ENCODE measurements at regions not wholly inside any gene's neighbourhood (a gene's known extent, or its start where the extent isn't known, plus 50 kb on each side); places are given as distances from the start of the nearest gene placed in this dataset.

- H3K36me3 Mint-ChIP-seq (ENCODE audit: low read depth): peaks cover 100% of the 10 kb centered on the region
- no peak overlapping the region for H3K4me3 Mint-ChIP-seq
- no peak overlapping the region for H3K27ac Mint-ChIP-seq
- DNase-seq: no peak
- peaks cover 100% of the 10 kb centered on the region for H3K9me3 Mint-ChIP-seq
- TF ChIP-seq, protein P1, sequence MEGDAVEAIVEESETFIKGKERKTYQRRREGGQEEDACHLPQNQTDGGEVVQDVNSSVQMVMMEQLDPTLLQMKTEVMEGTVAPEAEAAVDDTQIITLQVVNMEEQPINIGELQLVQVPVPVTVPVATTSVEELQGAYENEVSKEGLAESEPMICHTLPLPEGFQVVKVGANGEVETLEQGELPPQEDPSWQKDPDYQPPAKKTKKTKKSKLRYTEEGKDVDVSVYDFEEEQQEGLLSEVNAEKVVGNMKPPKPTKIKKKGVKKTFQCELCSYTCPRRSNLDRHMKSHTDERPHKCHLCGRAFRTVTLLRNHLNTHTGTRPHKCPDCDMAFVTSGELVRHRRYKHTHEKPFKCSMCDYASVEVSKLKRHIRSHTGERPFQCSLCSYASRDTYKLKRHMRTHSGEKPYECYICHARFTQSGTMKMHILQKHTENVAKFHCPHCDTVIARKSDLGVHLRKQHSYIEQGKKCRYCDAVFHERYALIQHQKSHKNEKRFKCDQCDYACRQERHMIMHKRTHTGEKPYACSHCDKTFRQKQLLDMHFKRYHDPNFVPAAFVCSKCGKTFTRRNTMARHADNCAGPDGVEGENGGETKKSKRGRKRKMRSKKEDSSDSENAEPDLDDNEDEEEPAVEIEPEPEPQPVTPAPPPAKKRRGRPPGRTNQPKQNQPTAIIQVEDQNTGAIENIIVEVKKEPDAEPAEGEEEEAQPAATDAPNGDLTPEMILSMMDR (IDR thresholded peaks at IDR 0.05): no peak
- no peaks in the 10 kb centered on the region for H3K4me1 Mint-ChIP-seq
- H3K27me3 Mint-ChIP-seq (ENCODE audit: low read depth, poor library complexity): peaks cover 6% of the 10 kb centered on the region
Measured at GRCh38 chr19:27777726-27778125, 1435.2 kb downstream of the UQCRFS1 start.

GRCh38 chr19:27777242-27777641, 1435.7 kb downstream of the UQCRFS1 start:
- Mint-ChIP-seq H3K9me3 (peaks cover 100% of the 10 kb centered on the region), H3K27ac (no peak overlapping the region), H3K4me3 (no peak overlapping the region), H3K27me3 (ENCODE audit: low read depth, poor library complexity) (peaks cover 6% of the 10 kb centered on the region), H3K36me3 (ENCODE audit: low read depth) (peaks cover 100% of the 10 kb centered on the region), H3K4me1 (no peaks in the 10 kb centered on the region)
- TF ChIP-seq, protein P1 (IDR thresholded peaks at IDR 0.05): no peak
- no peak for DNase-seq

- no peaks in the 10 kb centered on the region for H3K4me1 Mint-ChIP-seq
- H3K27ac Mint-ChIP-seq: no peak overlapping the region
- no peak overlapping the region for H3K4me3 Mint-ChIP-seq
- DNase-seq: no peak
- H3K9me3 Mint-ChIP-seq: peaks cover 100% of the 10 kb centered on the region
- TF ChIP-seq, protein P1 (IDR thresholded peaks at IDR 0.05): no peak
- H3K36me3 Mint-ChIP-seq (ENCODE audit: low read depth): peaks cover 100% of the 10 kb centered on the region
- H3K27me3 Mint-ChIP-seq (ENCODE audit: low read depth, poor library complexity): peaks cover 6% of the 10 kb centered on the region
Measured at GRCh38 chr19:27776524-27776923, 1436.4 kb downstream of the UQCRFS1 start.

DNA sequence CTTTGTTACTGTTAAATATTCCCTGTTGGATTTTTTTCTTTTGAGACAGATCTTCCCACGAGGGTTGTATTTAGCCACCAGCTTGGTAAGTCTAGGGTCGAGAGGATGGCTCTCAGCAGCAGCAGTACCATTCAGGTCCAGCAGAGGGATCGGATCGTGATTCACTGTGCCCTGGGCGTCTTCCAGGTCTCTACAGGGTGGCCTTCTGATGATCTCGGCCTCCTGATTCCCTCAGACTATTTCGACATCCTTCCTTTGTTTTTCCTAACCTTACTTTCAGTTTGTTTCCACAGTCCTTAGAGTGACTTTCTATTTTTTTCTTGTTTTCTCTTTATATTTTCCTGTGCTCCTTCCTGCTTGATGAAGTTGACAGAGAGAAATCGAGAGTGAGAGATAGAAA, 1436.9 kb downstream of the UQCRFS1 start:
- Mint-ChIP-seq H3K36me3 (ENCODE audit: low read depth) (peaks cover 100% of the 10 kb centered on the region), H3K4me3 (no peak overlapping the region), H3K4me1 (no peaks in the 10 kb centered on the region), H3K27me3 (ENCODE audit: low read depth, poor library complexity) (peaks cover 6% of the 10 kb centered on the region), H3K9me3 (peaks cover 100% of the 10 kb centered on the region), H3K27ac (no peak overlapping the region)
- TF ChIP-seq, protein P1 (IDR thresholded peaks at IDR 0.05): no peak
- DNase-seq: no peak

- H3K4me3 Mint-ChIP-seq: no peak overlapping the region
- peaks cover 100% of the 10 kb centered on the region for H3K9me3 Mint-ChIP-seq
- H3K27ac Mint-ChIP-seq: no peak overlapping the region
- peaks cover 6% of the 10 kb centered on the region for H3K27me3 Mint-ChIP-seq (ENCODE audit: low read depth, poor library complexity)
- TF ChIP-seq, protein P1 (IDR thresholded peaks at IDR 0.05): no peak
- H3K36me3 Mint-ChIP-seq (ENCODE audit: low read depth): peaks cover 100% of the 10 kb centered on the region
- DNase-seq: no peak
- H3K4me1 Mint-ChIP-seq: no peaks in the 10 kb centered on the region
Measured at GRCh38 chr19:27775395-27775794, 1437.6 kb downstream of the UQCRFS1 start.

DNA sequence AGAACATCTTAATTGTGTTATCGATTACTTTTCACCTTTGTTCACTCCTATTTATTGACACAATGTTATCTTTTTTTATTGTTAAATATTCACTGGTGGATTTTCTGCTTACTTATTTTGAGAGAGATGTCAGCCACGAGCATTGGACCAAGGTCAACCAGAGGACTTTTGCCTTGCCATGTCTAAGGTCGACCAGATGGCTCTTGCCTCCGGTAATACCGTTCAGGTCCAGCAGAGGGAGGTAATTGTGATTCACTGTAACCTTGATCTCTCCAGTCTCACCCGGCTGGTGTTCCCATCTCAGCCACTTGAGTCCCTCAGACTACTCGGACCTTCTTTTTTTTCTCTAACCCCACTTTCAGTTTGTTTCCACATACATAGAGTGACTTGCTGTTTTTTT, 1438.1 kb downstream of the UQCRFS1 start:
- Mint-ChIP-seq H3K27me3 (ENCODE audit: low read depth, poor library complexity) (peaks cover 6% of the 10 kb centered on the region), H3K27ac (no peak overlapping the region), H3K9me3 (peaks cover 100% of the 10 kb centered on the region), H3K4me1 (no peaks in the 10 kb centered on the region), H3K36me3 (ENCODE audit: low read depth) (peaks cover 100% of the 10 kb centered on the region), H3K4me3 (no peak overlapping the region)
- TF ChIP-seq, protein P1 (IDR thresholded peaks at IDR 0.05): no peak
- no peak for DNase-seq
